Right lobe of liver (tissue), 6 donors: ENCODE measurements at regions not wholly inside any gene's neighbourhood (a gene's known extent, or its start where the extent isn't known, plus 50 kb on each side); places are given as distances from the start of the nearest gene placed in this dataset.
"Not testable (repeated sequence)": the region's sequence is repeated elsewhere in the genome, so short reads cannot be mapped to it uniquely, and the experiment has no call there.

Source experiments
- ATAC-seq, 4 donors: fragments of 200-7000 bp; cut with Tn5 transposase; one replicate each; pipeline ENCODE4 v1.9.1; 2020; ENCODE audit warnings: mild to moderate bottlenecking in 4 of 4, moderate library complexity in 4 of 4
- DNase-seq, 3 donors: peaks; one replicate each; pipeline ENCODE4 v3.0.0-alpha.2; 2020
- H3K27ac ChIP-seq, 3 donors: fragments of 200-600 bp; one replicate each; pipeline ENCODE4 v1.8.0; 2022
- H3K27me3 ChIP-seq, 2 donors: fragments of 200-600 bp; one replicate each; pipeline ENCODE4 v1.8.0; 2022
- H3K36me3 ChIP-seq, 4 donors: fragments of 200-600 bp; sonication (generic) in 1 of 4; one replicate each; pipeline versions ENCODE4 v1.5.1 to v1.8.0; 2017 to 2022; ENCODE audit warnings: control low read depth in 1 of 4
- H3K4me1 ChIP-seq, 4 donors: fragments of 200-600 bp; sonication (generic) in 1 of 4; one replicate each; pipeline versions ENCODE4 v1.5.1 to v1.8.0; 2017 to 2022; ENCODE audit warnings: control low read depth in 1 of 4
- H3K4me3 ChIP-seq, 3 donors: fragments of 200-600 bp; one replicate each; pipeline ENCODE4 v1.8.0; 2022
- H3K9me3 ChIP-seq, 4 donors: fragments of 200-600 bp; sonication (generic) in 1 of 4; one replicate each; pipeline versions ENCODE4 v1.5.1 to v1.8.0; 2017 to 2022; ENCODE audit warnings: control low read depth in 1 of 4
- POLR2A ChIP-seq: fragments of 450-650 bp; IDR thresholded peaks from one replicate; pipeline ENCODE4 v1.6.1; 2017; ENCODE audit warnings: antibody characterized with exemption, mild to moderate bottlenecking
- WGBS: methylation state at CpG from one replicate; pipeline ENCODE4 v1.1.6; 2018; ENCODE audit warnings: low coverage, low lambda C conversion rate; ENCODE audit not compliant: insufficient coverage; ENCODE audit errors: missing lambda C conversion rate; 5-methylcytosine and 5-hydroxymethylcytosine counted together
- intact Hi-C, 2 donors: fragments of 100-400 bp; cut with DNase I; formaldehyde crosslinking; loops; one replicate each; pipeline versions ENCODE4 v1.11.2 to v1.14.1; 2022
- TF ChIP-seq, protein P1 (sequence below), 4 donors: fragments of 200-600 bp in 3 of 4; fragments of 450-650 bp in 1 of 4; IDR thresholded peaks; one replicate each; pipeline versions ENCODE4 v1.5.1 to v1.8.0; 2016 to 2022; ENCODE audit warnings: antibody characterized with exemption in 4 of 4, mild to moderate bottlenecking in 2 of 4
- donor health status: DM: no; HTN: yes; CAD: no.
- donor health status: DM: no; HTN: no; CAD: no.
- donor health status: DM: no; HTN: no; CAD: no.
- donor health status: DM: no; HTN: yes; CAD: no.
- donor health status: DM: no; HTN: yes; CAD: no.

DNA sequence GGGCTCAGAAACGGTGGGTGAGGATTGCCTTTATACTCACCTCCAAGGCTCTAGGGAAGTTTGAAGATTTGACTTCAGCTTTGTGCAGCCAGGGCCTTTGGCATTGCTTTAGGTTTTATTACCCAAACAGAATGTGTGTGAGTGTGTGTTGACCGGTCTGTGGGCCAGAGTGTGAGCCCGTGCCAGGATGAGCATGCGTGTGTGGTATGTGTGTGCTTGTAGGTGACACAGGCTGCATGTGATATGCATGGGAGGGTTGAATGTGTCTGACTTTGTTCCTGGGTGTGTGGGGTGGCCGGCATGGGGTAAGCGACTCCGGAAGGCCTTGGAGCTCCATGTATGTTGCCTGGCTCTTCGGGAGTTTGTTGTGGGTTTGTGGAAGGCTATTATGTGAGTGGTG lies 160.5 kb downstream of the FOXD2 start:
- Histone ChIP-seq H3K27me3 (no peaks in the 10 kb centered on the region), H3K27ac (no peak overlapping the region), H3K9me3 (no peaks in the 10 kb centered on the region), H3K36me3 (no peaks in the 10 kb centered on the region), H3K4me3 (no peak overlapping the region), H3K4me1 (no peaks in the 10 kb centered on the region)
- DNase-seq (peak in 1 of 3 donors; percentile 9), ATAC-seq (no peak)
- 77% methylated on average over 8 of the region's 8 CpGs for WGBS
- intact Hi-C loops = no loop called here
- TF ChIP-seq, protein P1, sequence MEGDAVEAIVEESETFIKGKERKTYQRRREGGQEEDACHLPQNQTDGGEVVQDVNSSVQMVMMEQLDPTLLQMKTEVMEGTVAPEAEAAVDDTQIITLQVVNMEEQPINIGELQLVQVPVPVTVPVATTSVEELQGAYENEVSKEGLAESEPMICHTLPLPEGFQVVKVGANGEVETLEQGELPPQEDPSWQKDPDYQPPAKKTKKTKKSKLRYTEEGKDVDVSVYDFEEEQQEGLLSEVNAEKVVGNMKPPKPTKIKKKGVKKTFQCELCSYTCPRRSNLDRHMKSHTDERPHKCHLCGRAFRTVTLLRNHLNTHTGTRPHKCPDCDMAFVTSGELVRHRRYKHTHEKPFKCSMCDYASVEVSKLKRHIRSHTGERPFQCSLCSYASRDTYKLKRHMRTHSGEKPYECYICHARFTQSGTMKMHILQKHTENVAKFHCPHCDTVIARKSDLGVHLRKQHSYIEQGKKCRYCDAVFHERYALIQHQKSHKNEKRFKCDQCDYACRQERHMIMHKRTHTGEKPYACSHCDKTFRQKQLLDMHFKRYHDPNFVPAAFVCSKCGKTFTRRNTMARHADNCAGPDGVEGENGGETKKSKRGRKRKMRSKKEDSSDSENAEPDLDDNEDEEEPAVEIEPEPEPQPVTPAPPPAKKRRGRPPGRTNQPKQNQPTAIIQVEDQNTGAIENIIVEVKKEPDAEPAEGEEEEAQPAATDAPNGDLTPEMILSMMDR (IDR thresholded peaks at IDR 0.05) = no peak
- no peak for TF ChIP-seq POLR2A

DNA sequence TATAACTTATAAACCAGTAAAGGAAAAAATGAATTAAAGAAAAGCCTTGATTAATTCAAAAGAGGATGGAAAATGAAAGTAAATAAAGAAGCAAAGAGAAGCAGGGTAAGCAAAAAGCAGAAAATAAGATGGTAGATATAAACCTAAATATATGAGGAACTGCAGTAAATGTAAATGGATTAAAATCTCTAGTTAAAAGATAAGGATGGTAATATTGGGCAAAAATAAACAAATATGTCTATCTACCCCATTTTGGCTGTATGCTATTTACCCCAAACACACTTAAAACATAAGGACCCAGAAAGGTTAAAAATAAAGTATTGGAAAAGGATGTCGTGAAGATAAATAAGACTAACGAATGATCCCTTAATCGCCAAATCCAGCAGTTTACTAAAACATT lies 161.9 kb downstream of the FOXD2 start:
- no peaks in the 10 kb centered on the region for H3K9me3 ChIP-seq
- H3K27me3 ChIP-seq = no peaks in the 10 kb centered on the region
- DNase-seq = no peak
- no peak overlapping the region for H3K4me3 ChIP-seq
- TF ChIP-seq POLR2A = no peak
- TF ChIP-seq, protein P1 (IDR thresholded peaks at IDR 0.05) = no peak
- H3K4me1 ChIP-seq = no peaks in the 10 kb centered on the region
- intact Hi-C loops = no loop called here
- WGBS = 68% methylated on average over 3 of the region's 3 CpGs
- no peaks in the 10 kb centered on the region for H3K36me3 ChIP-seq
- no peak overlapping the region for H3K27ac ChIP-seq
- ATAC-seq = no peak

DNA sequence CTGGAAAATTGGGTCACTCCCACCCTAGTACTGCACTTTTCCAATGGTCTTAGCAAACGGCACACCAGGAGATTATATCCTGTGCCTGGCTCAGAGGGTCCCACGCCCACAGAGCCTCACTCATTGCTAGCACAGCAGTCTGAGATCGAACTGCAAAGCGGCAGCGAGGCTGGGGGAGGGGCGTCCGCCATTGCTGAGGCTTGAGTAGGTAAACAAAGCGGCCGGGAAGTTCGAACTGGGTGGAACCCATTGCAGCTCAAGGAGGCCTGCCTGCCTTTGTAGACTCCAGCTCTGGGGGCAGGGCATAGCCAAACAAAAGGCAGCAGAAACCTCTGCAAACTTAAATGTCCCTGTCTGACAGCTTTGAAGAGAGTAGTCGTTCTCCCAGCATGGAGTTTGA lies 164.6 kb downstream of the FOXD2 start:
- ATAC-seq, H3K9me3 ChIP-seq, H3K27ac ChIP-seq, H3K4me1 ChIP-seq, H3K36me3 ChIP-seq, H3K27me3 ChIP-seq, H3K4me3 ChIP-seq, intact Hi-C loops: not testable (repeated sequence)
- WGBS = no CpG with 5 or more reads among the region's 11 CpGs
- peak in 1 of 3 donors; percentile 12 for DNase-seq

DNA sequence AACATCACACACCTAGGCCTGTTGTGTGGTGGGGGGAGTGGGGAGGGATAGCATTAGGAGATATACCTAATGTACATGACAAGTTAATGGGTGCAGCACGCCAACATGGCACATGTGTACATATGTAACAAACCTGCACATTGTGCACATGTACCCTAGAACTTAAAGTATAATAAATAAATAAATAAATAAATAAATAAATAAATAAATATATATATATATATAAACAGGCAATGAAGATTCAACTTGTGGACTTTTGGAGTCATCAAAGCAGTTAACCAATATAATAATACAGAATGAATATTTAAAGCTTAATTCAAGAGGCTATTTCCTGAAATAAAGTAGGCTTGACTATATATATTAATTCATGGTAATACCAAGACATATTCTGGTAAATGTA lies 167.0 kb downstream of the FOXD2 start:
- H3K9me3 ChIP-seq, H3K36me3 ChIP-seq, H3K4me1 ChIP-seq, H3K4me3 ChIP-seq, H3K27me3 ChIP-seq, intact Hi-C loops, ATAC-seq, H3K27ac ChIP-seq: not testable (repeated sequence)
- peak in 1 of 3 donors; percentile 10 for DNase-seq
- 80% methylated on average over 1 of the region's 1 CpG for WGBS

DNA sequence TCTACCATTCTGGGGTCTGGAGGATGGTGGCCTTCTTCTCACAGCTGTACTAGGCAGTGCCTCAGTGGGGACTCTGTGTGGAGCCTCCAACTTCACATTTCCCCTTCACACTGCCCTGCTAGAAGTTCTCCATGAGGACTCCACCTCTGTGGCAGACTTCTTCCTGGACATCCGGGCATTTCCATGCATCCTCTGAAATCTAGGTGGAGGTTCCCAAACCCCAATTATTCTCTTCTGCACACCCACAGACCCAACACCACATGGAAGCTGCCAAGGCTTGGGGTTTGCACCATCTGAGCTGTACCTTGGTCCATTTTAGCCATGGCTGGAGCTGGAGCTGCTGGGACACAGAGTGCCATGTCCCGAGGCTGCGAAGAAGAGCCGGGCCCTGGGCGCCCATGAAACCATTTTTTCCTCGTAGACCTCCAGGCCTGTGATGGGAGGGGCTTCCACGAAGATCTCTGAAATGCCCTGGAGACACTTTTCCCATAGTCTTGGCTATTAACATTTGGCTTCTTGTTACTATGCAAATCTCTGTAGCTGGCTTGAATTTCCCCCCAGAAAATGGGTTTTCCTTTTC lies 170.5 kb downstream of the FOXD2 start:
- 87% methylated on average over 7 of the region's 7 CpGs for WGBS
- Histone ChIP-seq H3K9me3 (no peaks in the 10 kb centered on the region), H3K4me1 (no peaks in the 10 kb centered on the region), H3K27ac (no peak overlapping the region), H3K4me3 (no peak overlapping the region), H3K36me3 (no peaks in the 10 kb centered on the region), H3K27me3 (no peaks in the 10 kb centered on the region)
- TF ChIP-seq, protein P1 (IDR thresholded peaks at IDR 0.05) = no peak
- no peak for TF ChIP-seq POLR2A
- ATAC-seq (no peak), DNase-seq (peak in 1 of 3 donors; percentile 20)
- intact Hi-C loops = no loop called here

DNA sequence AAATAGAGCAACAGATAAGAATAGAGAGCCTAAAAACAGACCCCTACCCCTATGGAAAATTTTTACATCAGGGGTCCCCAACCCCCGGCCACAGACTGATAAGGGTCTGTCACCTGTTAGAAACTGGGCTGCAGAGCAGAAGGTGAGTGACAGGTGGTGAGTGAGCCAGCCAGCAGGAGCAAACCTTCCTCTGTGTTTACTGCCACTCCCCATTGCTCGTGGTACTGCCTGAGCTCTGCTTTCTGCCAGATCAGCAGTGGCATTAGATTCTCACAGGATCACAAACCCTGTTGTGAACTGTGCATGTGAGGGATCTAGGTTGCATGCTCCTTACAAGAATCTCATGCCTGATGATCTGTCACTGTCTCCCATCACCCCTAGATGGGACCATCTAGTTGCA lies 174.1 kb downstream of the FOXD2 start:
- Histone ChIP-seq H3K27me3 (no peaks in the 10 kb centered on the region), H3K4me1 (no peaks in the 10 kb centered on the region), H3K27ac (no peak overlapping the region), H3K9me3 (no peaks in the 10 kb centered on the region), H3K36me3 (no peaks in the 10 kb centered on the region), H3K4me3 (no peak overlapping the region)
- 44% methylated on average over 1 of the region's 2 CpGs for WGBS
- TF ChIP-seq POLR2A = no peak
- TF ChIP-seq, protein P1 (IDR thresholded peaks at IDR 0.05) = no peak
- ATAC-seq (no peak), DNase-seq (peak in 1 of 3 donors; percentile 7)
- intact Hi-C loops = no loop called here
